GM18867 (cell line): ENCODE measurements at regions not wholly inside any gene's neighbourhood (a gene's known extent, or its start where the extent isn't known, plus 50 kb on each side); places are given as distances from the start of the nearest gene placed in this dataset.

Experiments
- ATAC-seq: cut with Tn5 transposase; IDR thresholded peaks from one replicate; pipeline ENCODE4 v1.9.1; 2021; ENCODE audit warnings: mild to moderate bottlenecking, moderate library complexity; ENCODE audit not compliant: unreplicated experiment

- ATAC-seq: no peak
Observed at GRCh38 chr1:94620345-94621031, 78.9 kb upstream of the F3 start.

GRCh38 chr1:94619731-94620130, 78.2 kb upstream of the F3 start:
- ATAC-seq: no peak

- ATAC-seq: no peak
Observed at GRCh38 chr1:94617957-94618739, 76.6 kb upstream of the F3 start.

GRCh38 chr1:94617134-94617805, 75.7 kb upstream of the F3 start:
- no peak for ATAC-seq

GRCh38 chr1:94616506-94616905, 74.9 kb upstream of the F3 start:
- ATAC-seq: no peak

- no peak for ATAC-seq
Observed at GRCh38 chr1:94614996-94615395, 73.4 kb upstream of the F3 start.

- ATAC-seq: no peak
Observed at GRCh38 chr1:94614168-94614815, 72.7 kb upstream of the F3 start.

GRCh38 chr1:94612525-94613204, 71.1 kb upstream of the F3 start:
- ATAC-seq: no peak

- ATAC-seq: no peak
Observed at GRCh38 chr1:94611681-94612475, 70.3 kb upstream of the F3 start.

GRCh38 chr1:94609619-94610018, 68.1 kb upstream of the F3 start:
- no peak for ATAC-seq

GRCh38 chr1:94608852-94609530, 67.4 kb upstream of the F3 start:
- no peak for ATAC-seq

- no peak for ATAC-seq
Observed at GRCh38 chr1:94608142-94608851, 66.7 kb upstream of the F3 start.

GRCh38 chr1:94607398-94607797, 65.8 kb upstream of the F3 start:
- no peak for ATAC-seq

- no peak for ATAC-seq
Observed at GRCh38 chr1:94606471-94606870, 64.9 kb upstream of the F3 start.

- no peak for ATAC-seq
Observed at GRCh38 chr1:94603663-94604062, 62.1 kb upstream of the F3 start.

- no peak for ATAC-seq
Observed at GRCh38 chr1:94602802-94603625, 61.5 kb upstream of the F3 start.

- ATAC-seq: no peak
Observed at GRCh38 chr1:94602316-94602715, 60.8 kb upstream of the F3 start.

GRCh38 chr1:94600556-94600955, 59.0 kb upstream of the F3 start:
- ATAC-seq: no peak
